D721Med (cell line): ENCODE measurements at regions not wholly inside any gene's neighbourhood (a gene's known extent, or its start where the extent isn't known, plus 50 kb on each side); places are given as distances from the start of the nearest gene placed in this dataset.

Experiments used
- DNase-seq: peaks from one replicate; pipeline ENCODE4 v3.0.0; 2011; ENCODE audit warnings: low spot score; ENCODE audit not compliant: insufficient read length
- FAIRE-seq: peaks from 2 replicates; lab custom pipeline; 2011; peaks lifted over from hg19 to GRCh38; lab: Jason Lieb, UNC
- TF ChIP-seq, protein P1 (sequence below): IDR thresholded peaks from 2 replicates; pipeline ENCODE4 v1.5.1; 2012; ENCODE audit warnings: mild to moderate bottlenecking, control low read depth; ENCODE audit not compliant: insufficient read depth; ENCODE audit errors: missing control alignments

DNA sequence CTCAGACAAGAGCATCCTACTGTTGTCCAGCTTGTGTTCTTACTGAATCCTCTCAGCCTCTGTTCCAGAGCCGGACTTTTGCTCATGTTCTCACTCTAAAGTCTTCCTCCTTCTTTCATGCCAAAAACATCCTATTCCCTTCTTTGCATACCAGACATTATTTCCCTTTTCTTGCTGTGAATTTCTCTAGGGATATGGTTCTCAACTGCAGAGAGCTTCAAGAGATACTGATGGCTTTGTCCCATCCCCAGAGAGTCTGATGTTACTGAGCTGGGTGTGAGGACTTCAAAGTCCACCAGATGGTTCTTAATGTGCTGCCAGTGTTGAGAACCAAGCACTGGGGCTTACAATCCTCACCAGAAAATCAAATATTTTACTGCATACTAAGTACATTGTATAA, 98.6 kb upstream of the FER start:
- no peak for DNase-seq
- no peak for FAIRE-seq
- TF ChIP-seq, protein P1, sequence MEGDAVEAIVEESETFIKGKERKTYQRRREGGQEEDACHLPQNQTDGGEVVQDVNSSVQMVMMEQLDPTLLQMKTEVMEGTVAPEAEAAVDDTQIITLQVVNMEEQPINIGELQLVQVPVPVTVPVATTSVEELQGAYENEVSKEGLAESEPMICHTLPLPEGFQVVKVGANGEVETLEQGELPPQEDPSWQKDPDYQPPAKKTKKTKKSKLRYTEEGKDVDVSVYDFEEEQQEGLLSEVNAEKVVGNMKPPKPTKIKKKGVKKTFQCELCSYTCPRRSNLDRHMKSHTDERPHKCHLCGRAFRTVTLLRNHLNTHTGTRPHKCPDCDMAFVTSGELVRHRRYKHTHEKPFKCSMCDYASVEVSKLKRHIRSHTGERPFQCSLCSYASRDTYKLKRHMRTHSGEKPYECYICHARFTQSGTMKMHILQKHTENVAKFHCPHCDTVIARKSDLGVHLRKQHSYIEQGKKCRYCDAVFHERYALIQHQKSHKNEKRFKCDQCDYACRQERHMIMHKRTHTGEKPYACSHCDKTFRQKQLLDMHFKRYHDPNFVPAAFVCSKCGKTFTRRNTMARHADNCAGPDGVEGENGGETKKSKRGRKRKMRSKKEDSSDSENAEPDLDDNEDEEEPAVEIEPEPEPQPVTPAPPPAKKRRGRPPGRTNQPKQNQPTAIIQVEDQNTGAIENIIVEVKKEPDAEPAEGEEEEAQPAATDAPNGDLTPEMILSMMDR, result no peak

DNA sequence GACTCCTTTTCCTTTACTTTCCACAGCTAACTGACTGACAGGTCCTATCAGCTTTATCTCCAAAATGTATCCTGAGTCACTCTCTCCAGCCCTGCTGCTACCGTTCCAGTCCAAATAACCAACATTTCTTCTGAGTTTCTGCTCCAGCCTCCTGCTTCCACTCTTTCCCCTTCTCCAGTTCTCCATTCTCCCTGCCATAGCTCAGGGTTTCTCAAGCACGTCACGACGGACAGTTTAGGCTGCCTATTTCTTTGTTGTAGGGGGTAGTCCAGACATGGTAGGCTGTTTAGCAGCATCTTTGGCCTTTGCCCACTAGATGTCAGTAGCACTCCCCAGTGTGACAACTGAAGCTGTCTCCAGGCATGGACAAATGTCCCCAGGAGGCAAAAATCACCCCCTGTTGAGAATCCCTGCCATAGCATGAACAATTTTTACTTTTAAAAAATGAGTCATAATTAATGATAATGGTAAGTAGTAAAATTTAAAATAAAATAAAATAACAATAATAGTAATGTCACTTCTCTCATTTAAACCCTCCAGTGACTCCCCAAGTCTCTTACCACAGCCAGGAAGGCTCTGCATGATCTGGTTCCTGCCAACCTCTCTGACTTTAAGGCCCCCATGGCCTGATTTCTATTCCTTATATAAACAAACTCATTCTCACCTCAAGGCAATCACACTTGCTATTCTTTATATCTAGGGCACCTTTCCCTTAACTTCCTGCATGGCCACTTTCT, 105.4 kb upstream of the FER start:
- FAIRE-seq, result no peak
- TF ChIP-seq, protein P1, result peak; percentile 81
- DNase-seq, result no peak

DNA sequence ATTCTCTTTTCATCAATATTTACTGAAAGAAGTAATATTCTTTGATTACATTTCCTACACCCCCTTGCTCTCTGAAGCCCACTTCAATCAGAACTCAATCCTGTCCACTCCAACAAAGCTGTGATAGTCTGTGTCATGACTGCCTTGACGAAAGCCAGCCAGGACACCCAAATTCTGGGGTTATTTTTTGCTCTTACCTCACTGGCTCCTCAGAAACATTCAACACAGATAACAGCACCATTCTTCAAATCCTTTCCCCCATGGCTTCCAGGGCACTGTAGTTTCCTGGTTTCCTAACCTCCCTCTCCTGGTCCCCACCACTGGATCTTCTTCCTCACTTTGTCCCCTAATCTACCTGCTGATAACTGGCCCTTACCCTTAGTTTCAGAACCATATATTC, 106.1 kb upstream of the FER start:
- TF ChIP-seq, protein P1, result no peak
- DNase-seq, result no peak
- no peak for FAIRE-seq

DNA sequence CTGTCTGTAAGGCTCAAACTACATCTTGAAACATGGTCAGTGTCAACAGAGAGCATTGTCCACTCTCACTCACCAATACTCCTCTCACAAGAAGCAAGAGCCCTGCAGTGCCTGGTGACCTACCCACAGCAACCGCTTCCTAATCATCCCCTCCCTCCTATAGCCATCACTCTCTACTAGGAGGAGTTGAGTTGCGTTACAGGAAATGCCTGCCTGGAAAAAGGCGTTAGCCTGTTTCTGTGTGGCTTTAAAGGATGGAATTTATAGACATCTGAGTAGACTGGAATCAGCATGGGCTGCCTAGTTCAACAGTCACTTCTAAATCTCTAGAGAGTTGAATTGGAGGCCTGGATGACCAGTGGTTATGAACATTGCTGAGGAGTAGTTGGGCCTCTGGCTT, 108.3 kb upstream of the FER start:
- no peak for DNase-seq
- FAIRE-seq, result no peak
- TF ChIP-seq, protein P1, result no peak

DNA sequence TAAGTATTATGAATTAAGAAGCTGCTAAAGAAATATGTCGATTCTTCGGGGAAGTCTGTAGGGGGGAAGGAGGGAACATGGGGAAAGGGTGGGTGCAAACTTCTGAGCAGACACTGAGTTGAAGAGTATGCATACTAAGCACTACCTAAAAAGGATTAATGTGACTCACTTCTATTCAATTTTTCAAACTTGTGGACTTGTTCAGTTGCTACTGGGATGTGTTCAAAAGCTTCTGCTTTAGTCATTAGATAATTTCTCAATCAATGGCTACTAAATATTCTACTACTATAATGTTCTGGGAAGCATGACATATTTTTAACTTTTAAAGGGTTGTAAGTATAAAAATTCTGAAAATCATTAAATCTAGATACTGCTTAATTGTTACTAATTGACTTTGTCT, 109.7 kb upstream of the FER start:
- no peak for DNase-seq
- no peak for FAIRE-seq
- TF ChIP-seq, protein P1, result no peak

DNA sequence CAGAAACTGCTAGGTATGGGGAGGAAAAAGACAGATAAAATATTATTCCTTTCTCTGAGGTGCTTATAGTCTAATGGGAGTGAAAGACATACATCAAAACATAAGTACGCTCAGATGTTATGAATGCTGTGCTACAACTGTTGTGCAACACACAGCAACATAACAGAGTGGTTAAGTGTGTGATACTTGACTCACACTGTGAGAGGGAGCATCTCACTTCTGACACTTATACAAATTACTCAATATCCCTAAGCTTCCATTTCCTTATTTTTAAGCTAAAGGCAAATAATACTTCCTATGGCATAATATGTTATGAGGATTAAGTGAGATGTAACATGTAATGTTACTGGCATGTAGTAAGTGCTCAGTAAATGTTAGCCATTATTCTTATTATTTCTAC, 110.6 kb upstream of the FER start:
- TF ChIP-seq, protein P1, result no peak
- FAIRE-seq, result no peak
- DNase-seq, result no peak

DNA sequence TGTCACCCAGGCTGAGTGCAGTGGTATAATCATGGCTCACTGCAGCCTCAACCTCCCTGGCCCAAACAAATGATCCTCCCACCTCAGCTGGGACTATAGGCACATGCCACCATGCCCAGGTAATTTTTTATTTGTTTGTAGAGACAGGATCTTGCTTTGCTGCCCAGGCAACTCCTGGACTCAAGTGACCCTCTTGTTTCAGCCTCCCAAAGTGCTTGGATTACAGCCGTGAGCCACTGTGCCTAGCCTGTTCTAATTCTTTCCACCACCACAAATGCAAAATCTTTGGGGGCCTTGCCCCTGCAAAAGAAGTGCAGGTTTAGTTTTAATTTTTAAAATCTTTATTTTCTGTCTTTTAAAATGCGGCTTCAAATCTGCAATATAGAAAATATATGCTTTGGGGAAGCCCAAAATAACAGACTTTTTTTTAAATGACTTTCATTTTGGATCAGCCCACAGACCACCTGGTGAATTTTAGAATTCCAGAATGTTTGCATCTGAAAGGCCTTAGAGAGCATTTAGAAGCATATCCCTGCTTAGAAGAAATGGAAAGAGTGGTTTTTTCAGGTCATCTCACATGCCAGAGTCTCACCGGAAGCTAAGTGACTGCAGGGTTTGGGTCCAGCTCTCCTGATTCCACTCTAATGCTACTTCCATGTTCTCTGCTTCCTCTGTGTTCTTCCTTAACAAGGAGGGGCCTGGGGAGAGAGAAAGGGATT, 111.4 kb upstream of the FER start:
- TF ChIP-seq, protein P1, result no peak
- DNase-seq (no peak), FAIRE-seq (no peak)
